Smooth muscle cell of the brain vasculature (primary cell): ENCODE measurements at regions not wholly inside any gene's neighbourhood (a gene's known extent, or its start where the extent isn't known, plus 50 kb on each side); places are given as distances from the start of the nearest gene placed in this dataset.

Experiments used
- DNase-seq: peaks from one replicate; pipeline ENCODE4 v3.0.0-alpha.2; 2012; ENCODE audit warnings: low read depth, low spot score

DNA sequence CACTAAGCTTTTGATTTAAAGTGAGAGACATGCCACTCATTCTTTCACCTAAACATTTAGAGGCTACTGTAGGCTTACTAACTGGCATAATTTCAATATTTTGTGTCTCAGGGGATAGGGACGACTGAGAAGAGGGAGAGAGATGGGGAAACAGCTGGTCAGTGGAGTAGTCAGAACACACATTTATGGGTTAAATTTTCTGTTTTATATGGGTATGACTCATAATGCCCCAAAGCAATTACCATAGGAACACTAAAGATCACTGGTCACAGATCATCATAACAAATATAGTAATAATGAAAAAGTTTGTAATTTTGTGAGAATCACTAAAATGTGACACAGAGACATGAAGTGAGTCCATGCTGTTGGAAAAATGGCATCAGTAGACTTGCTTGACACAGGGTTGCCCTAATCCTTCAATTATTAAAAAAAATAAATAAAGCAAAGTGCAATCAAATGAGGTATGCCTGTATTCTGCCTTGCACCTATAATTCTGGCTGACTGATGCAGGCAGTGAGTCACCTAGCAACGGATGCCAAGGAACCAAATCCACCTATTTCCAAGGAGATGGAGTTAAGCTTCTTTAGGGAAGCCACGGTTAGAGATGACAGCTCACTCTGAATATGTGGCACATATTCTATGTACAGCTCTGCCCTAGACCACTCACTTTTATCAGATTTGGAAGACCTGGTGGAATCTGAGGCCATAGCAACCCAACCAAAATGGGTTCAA is 166.1 kb downstream of the MARCHF11 start:
- DNase-seq, result no peak

DNA sequence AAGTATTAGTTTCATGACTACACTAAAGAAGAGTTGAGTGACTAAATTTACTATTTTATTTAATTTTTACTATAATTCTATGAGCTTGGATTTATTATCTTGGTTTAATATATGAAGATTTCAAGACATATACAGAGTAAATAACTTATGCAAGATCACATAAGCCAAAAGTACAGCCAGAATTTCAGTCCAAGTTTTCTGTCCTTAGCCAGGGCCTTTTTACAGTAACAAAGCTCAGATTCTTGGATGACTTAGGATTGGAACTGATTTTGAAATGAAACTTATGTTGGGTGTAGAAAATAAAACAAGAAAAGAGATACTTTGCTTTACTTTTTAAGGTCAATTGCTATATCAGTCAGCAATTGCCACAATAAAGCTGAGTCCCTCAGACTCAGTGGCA is 170.3 kb downstream of the MARCHF11 start:
- no peak for DNase-seq

DNA sequence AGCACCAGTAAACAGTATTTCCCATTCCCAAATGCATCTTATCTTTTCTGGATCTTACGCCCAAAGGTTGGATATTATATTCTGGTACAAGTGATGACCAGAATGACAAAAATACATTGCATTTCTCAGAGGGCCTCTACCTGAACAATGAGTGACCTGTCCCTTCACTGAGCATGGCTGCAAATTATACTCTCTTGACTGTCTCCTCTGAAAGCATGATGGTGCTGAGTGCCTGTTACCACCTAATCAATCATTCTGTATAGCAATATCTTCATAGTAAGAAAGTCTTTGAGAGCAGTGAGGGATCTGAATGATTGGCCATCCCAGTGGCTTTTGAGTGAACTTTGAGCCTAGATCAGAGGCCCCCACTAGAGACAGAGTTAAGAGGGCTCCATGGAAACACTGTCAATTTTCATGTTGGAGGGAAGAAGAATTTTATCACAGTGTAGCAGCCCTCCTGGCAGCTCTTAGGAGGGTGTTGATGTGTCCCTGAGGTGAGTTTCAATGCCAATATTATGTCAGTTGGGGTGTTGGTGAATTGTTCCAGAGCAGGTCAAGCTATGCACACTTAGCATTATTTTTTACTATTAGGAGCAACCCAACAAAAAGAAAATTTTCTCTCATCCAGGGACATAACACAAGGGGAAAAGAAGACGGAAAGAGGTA is 171.7 kb downstream of the MARCHF11 start:
- DNase-seq, result no peak

DNA sequence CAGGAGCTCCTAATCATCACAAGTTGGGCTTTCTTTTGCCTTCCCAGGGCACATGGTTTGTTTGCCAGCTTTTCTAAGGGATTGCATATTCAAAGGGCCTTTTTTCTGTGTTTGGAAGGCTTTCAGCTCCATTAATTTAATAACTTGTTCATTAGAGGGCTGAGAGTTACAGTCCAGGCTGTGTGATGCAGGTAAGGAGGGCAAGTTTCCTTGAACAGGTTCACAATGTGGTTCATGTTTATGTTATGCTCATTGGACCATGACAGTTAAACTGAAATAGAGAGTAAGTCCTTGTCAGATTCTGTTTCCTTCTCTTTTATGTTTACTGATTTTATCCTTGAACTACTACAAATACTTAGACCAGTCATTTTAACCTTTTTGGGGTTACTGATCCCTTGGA is 174.4 kb downstream of the MARCHF11 start:
- no peak for DNase-seq

DNA sequence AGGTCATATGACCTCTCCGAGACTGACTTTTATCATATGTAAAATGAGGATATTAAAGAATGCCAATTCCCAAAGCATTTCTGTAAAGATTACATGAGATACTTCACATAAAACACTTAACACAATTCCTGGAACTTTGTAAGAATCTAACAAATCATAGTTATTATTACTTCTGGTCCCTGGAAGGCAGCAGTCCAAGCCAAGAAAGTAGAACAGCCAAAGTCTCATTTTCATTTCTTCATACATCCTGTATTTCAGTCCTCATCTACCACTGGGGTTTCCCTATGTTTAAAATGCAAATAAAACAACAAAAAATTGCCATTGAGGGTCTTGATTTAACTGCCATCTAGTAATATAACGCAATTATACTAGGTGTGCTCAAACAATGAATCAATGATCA is 179.5 kb downstream of the MARCHF11 start:
- no peak for DNase-seq

DNA sequence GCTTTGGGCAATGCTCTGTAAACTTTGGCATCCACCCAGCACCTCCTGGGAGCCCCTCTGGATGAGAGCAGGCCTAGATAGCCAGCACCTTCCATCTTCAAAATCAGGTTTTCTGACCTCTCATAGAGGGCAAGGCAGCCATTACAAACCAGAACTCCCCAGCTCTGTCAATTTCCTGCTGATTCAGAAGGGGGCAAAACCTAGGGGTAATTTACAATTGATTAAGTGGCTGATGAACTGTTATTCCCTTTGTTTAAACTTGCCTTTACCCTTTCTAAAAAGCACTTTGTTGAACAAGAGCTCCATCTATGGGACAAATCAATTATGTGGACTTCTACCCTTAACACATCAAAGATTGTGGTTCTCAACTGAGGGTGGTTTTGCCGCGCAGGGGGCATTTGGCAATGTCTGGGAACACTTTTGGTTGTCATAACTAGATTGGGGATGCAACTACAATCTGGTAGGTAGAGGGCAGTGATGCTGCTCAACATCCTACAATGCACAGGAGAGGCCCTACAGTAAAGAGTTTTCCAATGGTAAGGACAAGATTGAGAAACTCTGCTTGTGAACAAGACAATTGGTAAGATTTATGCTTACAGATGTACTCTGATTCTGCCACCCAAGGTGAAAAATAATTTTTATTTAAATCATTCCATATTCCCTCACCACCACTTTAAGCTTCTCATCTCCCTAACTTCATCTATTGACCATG is 184.1 kb downstream of the MARCHF11 start:
- peak; percentile 40 for DNase-seq

DNA sequence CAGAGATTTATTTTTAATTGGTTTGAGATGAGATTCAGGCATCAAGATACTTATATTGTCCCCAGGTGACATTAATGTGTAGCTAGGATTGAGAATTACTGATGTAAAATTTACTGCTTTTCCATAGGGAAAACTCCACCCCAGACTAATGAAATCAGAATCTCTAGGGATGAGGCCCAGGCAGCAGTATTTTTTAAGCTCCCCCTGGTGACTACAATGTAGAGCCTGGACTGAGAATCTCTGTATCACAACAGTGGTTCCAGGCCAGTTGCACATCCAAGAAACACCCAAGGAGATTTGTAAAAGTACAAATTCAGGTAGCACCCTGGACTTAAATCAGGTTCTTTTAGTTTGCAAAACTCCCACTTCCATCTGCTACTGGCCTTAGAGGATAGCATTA is 185.7 kb downstream of the MARCHF11 start:
- DNase-seq, result no peak

DNA sequence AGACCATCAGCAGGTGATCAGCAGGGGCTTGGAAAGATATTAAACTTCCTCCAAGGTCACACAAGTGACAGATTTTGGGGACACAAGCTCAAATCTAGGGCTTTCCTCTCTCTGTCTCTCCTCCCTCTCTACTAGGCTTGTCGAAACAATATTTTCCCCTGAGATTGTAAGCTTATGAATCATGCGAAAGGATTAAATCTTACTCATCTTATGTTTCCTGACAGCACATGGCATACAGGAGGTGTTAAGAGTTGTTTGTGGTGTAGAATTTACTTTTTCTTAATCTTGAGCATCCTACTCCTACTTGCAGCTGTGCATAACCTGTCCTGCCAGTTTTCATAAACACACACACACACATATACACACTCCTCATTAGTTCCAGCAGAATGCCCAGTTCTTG is 186.3 kb downstream of the MARCHF11 start:
- DNase-seq, result no peak

DNA sequence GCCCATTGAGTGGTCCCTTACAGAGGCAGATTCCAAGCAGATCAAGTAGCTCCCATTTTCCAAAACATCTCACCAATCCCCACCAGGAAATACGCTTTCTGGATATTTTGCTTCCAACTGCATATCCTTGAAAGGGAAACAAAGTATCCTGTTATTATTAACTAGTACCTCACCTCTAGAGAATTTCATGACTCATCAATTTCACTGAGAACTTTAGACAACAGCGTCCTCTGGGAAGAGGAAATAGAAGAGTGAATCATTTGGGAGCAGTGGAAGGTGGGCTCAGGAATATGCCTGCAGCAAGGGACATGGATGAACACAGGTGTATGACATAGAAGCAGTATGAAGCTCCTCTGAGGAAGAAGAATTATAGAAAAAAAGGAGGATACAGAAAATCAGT is 186.7 kb downstream of the MARCHF11 start:
- peak; percentile 12 for DNase-seq

DNA sequence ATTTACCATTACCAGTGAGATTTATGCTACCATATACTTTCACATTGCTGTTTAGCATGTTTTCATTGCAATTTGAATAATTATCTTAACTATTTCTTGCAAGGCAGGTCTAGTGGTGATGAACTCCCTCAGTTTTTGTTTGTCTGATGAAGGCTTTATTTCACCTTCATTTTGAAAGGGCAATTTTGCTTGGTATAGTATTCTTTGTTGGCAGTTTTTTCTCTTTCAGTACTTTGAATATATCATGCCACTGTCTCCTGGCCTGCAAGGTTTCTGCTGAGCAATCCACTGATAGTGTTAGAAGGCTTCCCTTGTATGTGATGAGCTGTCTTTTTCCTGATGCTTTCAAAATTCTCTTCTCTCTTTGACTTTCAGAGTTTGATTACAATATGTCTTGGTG is 188.0 kb downstream of the MARCHF11 start:
- no peak for DNase-seq
